Kidney (tissue), 13 donors: ENCODE measurements at regions not wholly inside any gene's neighbourhood (a gene's known extent, or its start where the extent isn't known, plus 50 kb on each side); places are given as distances from the start of the nearest gene placed in this dataset.
"Not testable (repeated sequence)": the region's sequence is repeated elsewhere in the genome, so short reads cannot be mapped to it uniquely, and the experiment has no call there.

ENCODE experiments used
- DNase-seq, 5 donors: peaks; one replicate each; pipeline ENCODE4 v3.0.0-alpha.2; 2013 to 2020
- FAIRE-seq: peaks from 2 replicates; lab custom pipeline; 2012; peaks lifted over from hg19 to GRCh38; lab: Jason Lieb, UNC
- H3K27ac ChIP-seq, 2 donors: one replicate each; pipeline ENCODE4 v1.7.0; 2013; ENCODE audit warnings: low read depth in 2 of 2, low read length in 2 of 2, inconsistent platforms in 1 of 2
- H3K27me3 ChIP-seq: one replicate; pipeline ENCODE4 v1.7.1; 2013; ENCODE audit warnings: low read length, inconsistent platforms; ENCODE audit not compliant: control insufficient read depth, insufficient read depth
- H3K36me3 ChIP-seq, 3 donors: one replicate each; pipeline versions ENCODE4 v1.7.0 to v1.7.1; 2013; ENCODE audit warnings: low read length in 3 of 3, control low read depth in 1 of 3, inconsistent platforms in 1 of 3; ENCODE audit not compliant: insufficient read depth in 3 of 3, control insufficient read depth in 2 of 3
- H3K4me1 ChIP-seq, 3 donors: one replicate each; pipeline versions ENCODE4 v1.7.0 to v1.7.1; 2013; ENCODE audit warnings: low read length in 3 of 3, inconsistent platforms in 1 of 3, low read depth in 1 of 3; ENCODE audit not compliant: control insufficient read depth in 2 of 3, insufficient read depth in 2 of 3
- H3K4me3 ChIP-seq, 3 donors: one replicate each; pipeline versions ENCODE4 v1.7.0 to v1.8.1; 2013; ENCODE audit warnings: low read length in 3 of 3, control low read depth in 1 of 3, inconsistent platforms in 1 of 3
- H3K9ac ChIP-seq, 3 donors: one replicate each; pipeline versions ENCODE4 v1.7.0 to v1.7.1; 2013; ENCODE audit warnings: low read length in 3 of 3, control low read depth in 1 of 3, inconsistent platforms in 1 of 3
- H3K9me3 ChIP-seq, 3 donors: one replicate each; pipeline versions ENCODE4 v1.7.0 to v1.7.1; 2013; ENCODE audit warnings: low read length in 3 of 3, control low read depth in 1 of 3, inconsistent platforms in 1 of 3; ENCODE audit not compliant: control insufficient read depth in 2 of 3, insufficient read depth in 1 of 3
- intact Hi-C: fragments of 100-400 bp; cut with DNase I; formaldehyde crosslinking; loops from one replicate; pipeline ENCODE4 v1.11.1; 2022
- TF ChIP-seq, protein P1 (sequence below): IDR thresholded peaks from 3 replicates; pipeline ENCODE4 v1.5.1; 2012; ENCODE audit warnings: mild to moderate bottlenecking, moderate library complexity, borderline replicate concordance; ENCODE audit not compliant: insufficient read depth; ENCODE audit errors: extremely low read depth
- donor health status: control.
- donor health status: control.
- donor health status: control.
- donor health status: control.
- donor health status: control.
- donor health status: DM: yes; HTN: yes; CAD: no.
- donor health status: Normal renal cell carcinoma (clear cell type).

DNA sequence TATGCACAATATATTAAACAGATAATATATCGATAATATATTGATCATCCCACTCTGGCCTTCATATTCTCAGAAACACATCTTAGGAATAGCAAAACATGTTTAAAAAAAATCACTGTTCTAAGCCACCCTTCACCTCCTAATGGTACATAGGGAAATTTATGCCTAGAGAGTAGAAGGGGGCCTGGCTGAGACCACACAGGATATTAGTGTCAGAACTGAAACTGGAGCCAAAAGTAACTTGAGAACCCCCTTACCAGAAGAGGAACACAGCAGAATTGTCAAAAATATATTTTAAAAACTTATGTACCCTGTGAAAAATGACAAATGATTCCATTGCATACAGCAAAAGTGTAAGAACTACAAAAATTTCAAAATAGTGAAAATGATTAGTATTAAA lies 173.1 kb downstream of the VSIG4 start:
- FAIRE-seq (no peak), DNase-seq (peak in 2 of 5 donors; percentile 2 to 4)
- no peak overlapping the region for H3K27ac ChIP-seq
- no peak overlapping the region for H3K4me3 ChIP-seq
- H3K4me1 ChIP-seq = no peaks in the 10 kb centered on the region
- TF ChIP-seq, protein P1, sequence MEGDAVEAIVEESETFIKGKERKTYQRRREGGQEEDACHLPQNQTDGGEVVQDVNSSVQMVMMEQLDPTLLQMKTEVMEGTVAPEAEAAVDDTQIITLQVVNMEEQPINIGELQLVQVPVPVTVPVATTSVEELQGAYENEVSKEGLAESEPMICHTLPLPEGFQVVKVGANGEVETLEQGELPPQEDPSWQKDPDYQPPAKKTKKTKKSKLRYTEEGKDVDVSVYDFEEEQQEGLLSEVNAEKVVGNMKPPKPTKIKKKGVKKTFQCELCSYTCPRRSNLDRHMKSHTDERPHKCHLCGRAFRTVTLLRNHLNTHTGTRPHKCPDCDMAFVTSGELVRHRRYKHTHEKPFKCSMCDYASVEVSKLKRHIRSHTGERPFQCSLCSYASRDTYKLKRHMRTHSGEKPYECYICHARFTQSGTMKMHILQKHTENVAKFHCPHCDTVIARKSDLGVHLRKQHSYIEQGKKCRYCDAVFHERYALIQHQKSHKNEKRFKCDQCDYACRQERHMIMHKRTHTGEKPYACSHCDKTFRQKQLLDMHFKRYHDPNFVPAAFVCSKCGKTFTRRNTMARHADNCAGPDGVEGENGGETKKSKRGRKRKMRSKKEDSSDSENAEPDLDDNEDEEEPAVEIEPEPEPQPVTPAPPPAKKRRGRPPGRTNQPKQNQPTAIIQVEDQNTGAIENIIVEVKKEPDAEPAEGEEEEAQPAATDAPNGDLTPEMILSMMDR = no peak
- intact Hi-C loops = no loop called here
- no peaks in the 10 kb centered on the region for H3K27me3 ChIP-seq
- H3K9ac ChIP-seq = no peak overlapping the region
- H3K9me3 ChIP-seq = no peaks in the 10 kb centered on the region
- no peaks in the 10 kb centered on the region for H3K36me3 ChIP-seq

DNA sequence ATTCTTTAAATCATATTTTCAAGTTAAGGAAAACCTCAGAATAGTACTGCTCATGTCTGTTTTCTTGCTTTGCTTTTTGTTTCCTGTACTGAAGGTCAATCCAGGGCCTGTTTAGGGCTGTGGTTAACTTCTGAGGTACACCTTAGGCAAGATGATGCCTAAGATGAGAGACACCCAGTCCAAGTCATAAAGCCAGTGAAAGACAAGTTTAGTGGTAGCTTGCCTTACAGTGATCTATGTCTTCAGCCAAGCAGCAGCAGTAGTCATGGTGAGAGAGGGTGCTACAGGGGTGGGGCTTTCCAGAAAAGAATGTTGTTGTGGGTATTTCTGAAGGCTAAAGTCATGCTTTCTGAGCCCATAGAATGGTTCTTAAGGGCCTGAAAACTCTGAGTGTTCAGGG lies 173.7 kb downstream of the VSIG4 start:
- Histone ChIP-seq H3K9me3 (no peaks in the 10 kb centered on the region), H3K4me1 (no peaks in the 10 kb centered on the region), H3K4me3 (no peak overlapping the region), H3K27ac (no peak overlapping the region), H3K36me3 (no peaks in the 10 kb centered on the region), H3K27me3 (no peaks in the 10 kb centered on the region), H3K9ac (no peak overlapping the region)
- intact Hi-C loops = no loop called here
- TF ChIP-seq, protein P1 = no peak
- FAIRE-seq = no peak
- peak in 1 of 5 donors; percentile 3 for DNase-seq

DNA sequence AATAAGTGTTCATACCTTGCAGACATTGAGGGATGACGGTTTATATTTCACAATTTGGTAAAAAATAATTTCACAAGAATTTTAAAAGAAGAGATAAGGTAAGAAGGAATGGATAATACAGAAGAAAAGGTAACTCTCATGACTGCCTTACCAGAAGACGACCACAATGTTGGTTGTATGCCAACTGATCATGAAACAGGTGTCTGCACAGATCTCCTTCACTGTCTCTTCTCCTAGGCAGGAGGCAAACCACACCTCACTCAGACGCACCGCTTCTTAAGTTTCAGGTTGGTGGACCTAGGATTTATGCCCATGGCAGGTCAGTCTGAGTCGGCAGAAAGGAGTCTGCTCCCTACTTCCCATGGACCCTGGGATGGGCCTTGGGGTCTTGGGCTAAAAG lies 177.2 kb downstream of the VSIG4 start:
- H3K4me1 ChIP-seq = no peaks in the 10 kb centered on the region
- intact Hi-C loops = no loop called here
- no peak overlapping the region for H3K9ac ChIP-seq
- no peaks in the 10 kb centered on the region for H3K36me3 ChIP-seq
- no peak for DNase-seq
- no peak for FAIRE-seq
- H3K27me3 ChIP-seq = no peaks in the 10 kb centered on the region
- H3K27ac ChIP-seq = no peak overlapping the region
- TF ChIP-seq, protein P1 = no peak
- no peak overlapping the region for H3K4me3 ChIP-seq
- no peaks in the 10 kb centered on the region for H3K9me3 ChIP-seq

DNA sequence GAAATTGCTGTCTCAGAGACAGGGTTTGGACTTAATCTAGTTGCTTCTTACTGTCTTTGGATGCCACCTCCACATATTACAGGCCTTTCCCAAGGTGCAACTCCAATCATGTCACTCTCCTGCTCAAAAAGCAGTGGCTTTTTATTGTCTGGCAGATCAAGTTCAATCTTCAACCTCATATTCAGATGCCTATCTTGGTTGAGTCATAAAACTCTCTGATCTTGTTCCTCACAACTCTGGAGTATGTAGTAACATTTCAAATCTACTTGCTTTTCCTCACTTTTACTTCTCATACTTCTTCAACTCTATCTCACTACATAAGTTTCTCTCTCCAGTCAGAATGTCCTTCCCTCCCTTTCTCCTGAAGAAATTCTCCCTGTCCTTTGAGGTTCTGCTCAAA lies 180.6 kb downstream of the VSIG4 start:
- TF ChIP-seq, protein P1 = no peak
- FAIRE-seq (no peak), DNase-seq (no peak)
- intact Hi-C loops = no loop called here
- Histone ChIP-seq H3K4me1 (no peaks in the 10 kb centered on the region), H3K9me3 (no peaks in the 10 kb centered on the region), H3K9ac (no peak overlapping the region), H3K27me3 (no peaks in the 10 kb centered on the region), H3K4me3 (no peak overlapping the region), H3K27ac (no peak overlapping the region), H3K36me3 (no peaks in the 10 kb centered on the region)

DNA sequence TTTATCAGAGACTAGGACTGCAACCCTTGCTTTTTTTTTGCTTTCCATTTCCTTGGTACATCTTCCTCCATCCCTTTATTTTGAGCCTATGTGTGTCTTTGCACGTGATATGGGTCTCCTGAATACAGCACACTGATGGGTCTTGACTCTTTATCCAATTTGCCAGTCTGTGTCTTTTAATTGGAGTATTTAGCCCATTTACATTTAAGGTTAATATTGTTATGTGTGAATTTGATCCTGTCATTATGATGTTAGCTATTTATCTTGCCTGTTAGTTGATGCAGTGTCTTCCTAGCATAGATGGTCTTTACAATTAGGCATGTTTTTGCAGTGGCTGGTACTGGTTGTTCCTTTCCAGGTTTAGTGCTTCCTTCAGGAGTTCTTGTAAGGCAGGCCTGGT lies 185.4 kb downstream of the VSIG4 start:
- H3K36me3 ChIP-seq, H3K4me1 ChIP-seq, DNase-seq, FAIRE-seq, H3K4me3 ChIP-seq, H3K9ac ChIP-seq, intact Hi-C loops, H3K27me3 ChIP-seq, H3K9me3 ChIP-seq, H3K27ac ChIP-seq: not testable (repeated sequence)

DNA sequence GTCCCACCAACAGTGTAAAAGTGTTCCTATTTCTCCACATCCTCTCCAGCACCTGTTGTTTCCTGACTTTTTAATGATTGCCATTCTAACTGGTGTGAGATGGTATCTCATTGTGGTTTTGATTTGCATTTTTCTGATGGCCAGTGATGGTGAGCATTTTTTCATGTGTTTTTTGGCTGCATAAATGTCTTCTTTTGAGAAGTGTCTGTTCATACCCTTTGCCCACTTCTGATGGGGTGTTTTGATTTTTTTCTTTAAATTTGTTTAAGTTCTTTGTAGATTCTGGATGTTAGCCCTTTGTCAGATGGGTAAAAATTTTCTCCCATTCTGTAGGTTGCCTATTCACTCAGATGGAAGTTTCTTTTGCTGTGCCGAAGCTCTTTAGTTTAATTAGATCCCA lies 183.9 kb downstream of the MSN start:
- H3K9ac ChIP-seq, H3K4me3 ChIP-seq, DNase-seq, H3K4me1 ChIP-seq, H3K27me3 ChIP-seq, H3K36me3 ChIP-seq, H3K9me3 ChIP-seq, H3K27ac ChIP-seq, intact Hi-C loops, FAIRE-seq: not testable (repeated sequence)
